ENCODE measurements at regions not wholly inside any gene's neighbourhood (a gene's known extent, or its start where the extent isn't known, plus 50 kb on each side); places are given as distances from the start of the nearest gene placed in this dataset.

GRCh38 chrX:39602195-39602594 is 495.6 kb downstream of the BCOR start:
- Histone ChIP-seq H3K4me1 (ENCODE audit: control insufficient read depth, insufficient read depth, low read length, poor library complexity, severe bottlenecking) (no peaks in the 10 kb centered on the region), H3K36me3 (ENCODE audit: control insufficient read depth, insufficient read depth, low read length) (no peaks in the 10 kb centered on the region), H3K4me3 (ENCODE audit: insufficient read depth, low read depth, low read length, poor library complexity, severe bottlenecking) (no peak overlapping the region), H3K9me3 (ENCODE audit: control insufficient read depth, low read length) (no peaks in the 10 kb centered on the region), H3K27me3 (replicated peaks; ENCODE audit: control insufficient read depth, insufficient read depth, low read length, poor library complexity, severe bottlenecking) (no peaks in the 10 kb centered on the region), H3K27ac (ENCODE audit: insufficient read depth, low read length, poor library complexity, severe bottlenecking) (no peak overlapping the region)
- no peak for DNase-seq

GRCh38 chrX:39603230-39603629 is 494.5 kb downstream of the BCOR start:
- no peak overlapping the region for H3K4me3 ChIP-seq (ENCODE audit: insufficient read depth, low read depth, low read length, poor library complexity, severe bottlenecking)
- no peak overlapping the region for H3K27ac ChIP-seq (ENCODE audit: insufficient read depth, low read length, poor library complexity, severe bottlenecking)
- DNase-seq, result no peak
- H3K9me3 ChIP-seq (ENCODE audit: control insufficient read depth, low read length), result no peaks in the 10 kb centered on the region
- H3K27me3 ChIP-seq (replicated peaks; ENCODE audit: control insufficient read depth, insufficient read depth, low read length, poor library complexity, severe bottlenecking), result no peaks in the 10 kb centered on the region
- H3K4me1 ChIP-seq (ENCODE audit: control insufficient read depth, insufficient read depth, low read length, poor library complexity, severe bottlenecking), result no peaks in the 10 kb centered on the region
- no peaks in the 10 kb centered on the region for H3K36me3 ChIP-seq (ENCODE audit: control insufficient read depth, insufficient read depth, low read length)

GRCh38 chrX:39605183-39605582 is 492.6 kb downstream of the BCOR start:
- Histone ChIP-seq H3K36me3 (ENCODE audit: control insufficient read depth, insufficient read depth, low read length) (no peaks in the 10 kb centered on the region), H3K27ac (ENCODE audit: insufficient read depth, low read length, poor library complexity, severe bottlenecking) (no peak overlapping the region), H3K4me3 (ENCODE audit: insufficient read depth, low read depth, low read length, poor library complexity, severe bottlenecking) (no peak overlapping the region), H3K4me1 (ENCODE audit: control insufficient read depth, insufficient read depth, low read length, poor library complexity, severe bottlenecking) (no peaks in the 10 kb centered on the region), H3K27me3 (replicated peaks; ENCODE audit: control insufficient read depth, insufficient read depth, low read length, poor library complexity, severe bottlenecking) (no peaks in the 10 kb centered on the region), H3K9me3 (ENCODE audit: control insufficient read depth, low read length) (no peaks in the 10 kb centered on the region)
- DNase-seq, result no peak

- no peak overlapping the region for H3K27ac ChIP-seq (ENCODE audit: insufficient read depth, low read length, poor library complexity, severe bottlenecking)
- H3K36me3 ChIP-seq (ENCODE audit: control insufficient read depth, insufficient read depth, low read length), result no peaks in the 10 kb centered on the region
- no peak overlapping the region for H3K4me3 ChIP-seq (ENCODE audit: insufficient read depth, low read depth, low read length, poor library complexity, severe bottlenecking)
- H3K4me1 ChIP-seq (ENCODE audit: control insufficient read depth, insufficient read depth, low read length, poor library complexity, severe bottlenecking), result no peaks in the 10 kb centered on the region
- H3K9me3 ChIP-seq (ENCODE audit: control insufficient read depth, low read length), result no peaks in the 10 kb centered on the region
- H3K27me3 ChIP-seq (replicated peaks; ENCODE audit: control insufficient read depth, insufficient read depth, low read length, poor library complexity, severe bottlenecking), result no peaks in the 10 kb centered on the region
- no peak for DNase-seq
These were observed 491.9 kb downstream of the BCOR start for GRCh38 chrX:39605866-39606265.

GRCh38 chrX:39609941-39610340 is 487.8 kb downstream of the BCOR start:
- Histone ChIP-seq H3K4me1 (ENCODE audit: control insufficient read depth, insufficient read depth, low read length, poor library complexity, severe bottlenecking) (peaks cover 3% of the 10 kb centered on the region), H3K4me3 (ENCODE audit: insufficient read depth, low read depth, low read length, poor library complexity, severe bottlenecking) (no peak overlapping the region), H3K36me3 (ENCODE audit: control insufficient read depth, insufficient read depth, low read length) (no peaks in the 10 kb centered on the region), H3K27me3 (replicated peaks; ENCODE audit: control insufficient read depth, insufficient read depth, low read length, poor library complexity, severe bottlenecking) (no peaks in the 10 kb centered on the region), H3K9me3 (ENCODE audit: control insufficient read depth, low read length) (no peaks in the 10 kb centered on the region), H3K27ac (ENCODE audit: insufficient read depth, low read length, poor library complexity, severe bottlenecking) (no peak overlapping the region)
- DNase-seq, result no peak

GRCh38 chrX:39611468-39611867 is 486.3 kb downstream of the BCOR start:
- no peaks in the 10 kb centered on the region for H3K27me3 ChIP-seq (replicated peaks; ENCODE audit: control insufficient read depth, insufficient read depth, low read length, poor library complexity, severe bottlenecking)
- DNase-seq, result no peak
- H3K4me1 ChIP-seq (ENCODE audit: control insufficient read depth, insufficient read depth, low read length, poor library complexity, severe bottlenecking), result peaks cover 3% of the 10 kb centered on the region
- H3K4me3 ChIP-seq (ENCODE audit: insufficient read depth, low read depth, low read length, poor library complexity, severe bottlenecking), result no peak overlapping the region
- no peaks in the 10 kb centered on the region for H3K36me3 ChIP-seq (ENCODE audit: control insufficient read depth, insufficient read depth, low read length)
- no peak overlapping the region for H3K27ac ChIP-seq (ENCODE audit: insufficient read depth, low read length, poor library complexity, severe bottlenecking)
- H3K9me3 ChIP-seq (ENCODE audit: control insufficient read depth, low read length), result no peaks in the 10 kb centered on the region

GRCh38 chrX:39613482-39613995 is 484.2 kb downstream of the BCOR start:
- peak overlapping the region; percentile 54 for H3K4me3 ChIP-seq (ENCODE audit: insufficient read depth, low read depth, low read length, poor library complexity, severe bottlenecking)
- H3K36me3 ChIP-seq (ENCODE audit: control insufficient read depth, insufficient read depth, low read length), result no peaks in the 10 kb centered on the region
- no peaks in the 10 kb centered on the region for H3K9me3 ChIP-seq (ENCODE audit: control insufficient read depth, low read length)
- H3K27ac ChIP-seq (ENCODE audit: insufficient read depth, low read length, poor library complexity, severe bottlenecking), result no peak overlapping the region
- peaks cover 3% of the 10 kb centered on the region for H3K4me1 ChIP-seq (ENCODE audit: control insufficient read depth, insufficient read depth, low read length, poor library complexity, severe bottlenecking)
- no peak for DNase-seq
- H3K27me3 ChIP-seq (replicated peaks; ENCODE audit: control insufficient read depth, insufficient read depth, low read length, poor library complexity, severe bottlenecking), result no peaks in the 10 kb centered on the region

- Histone ChIP-seq H3K27me3 (replicated peaks; ENCODE audit: control insufficient read depth, insufficient read depth, low read length, poor library complexity, severe bottlenecking) (no peaks in the 10 kb centered on the region), H3K4me1 (ENCODE audit: control insufficient read depth, insufficient read depth, low read length, poor library complexity, severe bottlenecking) (peaks cover 3% of the 10 kb centered on the region)
These were observed 483.6 kb downstream of the BCOR start for GRCh38 chrX:39613997-39614679.

GRCh38 chrX:39614680-39614998 is 483.1 kb downstream of the BCOR start:
- no peak for DNase-seq
- H3K4me3 ChIP-seq (ENCODE audit: insufficient read depth, low read depth, low read length, poor library complexity, severe bottlenecking), result peak overlapping the region; percentile 54
- no peaks in the 10 kb centered on the region for H3K27me3 ChIP-seq (replicated peaks; ENCODE audit: control insufficient read depth, insufficient read depth, low read length, poor library complexity, severe bottlenecking)
- H3K36me3 ChIP-seq (ENCODE audit: control insufficient read depth, insufficient read depth, low read length), result no peaks in the 10 kb centered on the region
- peaks cover 3% of the 10 kb centered on the region for H3K4me1 ChIP-seq (ENCODE audit: control insufficient read depth, insufficient read depth, low read length, poor library complexity, severe bottlenecking)
- H3K27ac ChIP-seq (ENCODE audit: insufficient read depth, low read length, poor library complexity, severe bottlenecking), result no peak overlapping the region
- no peaks in the 10 kb centered on the region for H3K9me3 ChIP-seq (ENCODE audit: control insufficient read depth, low read length)

More at GRCh38 chrX:39613997-39614679, 483.6 kb downstream of the BCOR start:
- H3K36me3 ChIP-seq (ENCODE audit: control insufficient read depth, insufficient read depth, low read length), result no peaks in the 10 kb centered on the region
- peak overlapping the region; percentile 54 for H3K4me3 ChIP-seq (ENCODE audit: insufficient read depth, low read depth, low read length, poor library complexity, severe bottlenecking)
- H3K27ac ChIP-seq (ENCODE audit: insufficient read depth, low read length, poor library complexity, severe bottlenecking), result no peak overlapping the region
- no peaks in the 10 kb centered on the region for H3K9me3 ChIP-seq (ENCODE audit: control insufficient read depth, low read length)
- no peak for DNase-seq

GRCh38 chrX:39616098-39616729 is 481.5 kb downstream of the BCOR start:
- H3K4me1 ChIP-seq (ENCODE audit: control insufficient read depth, insufficient read depth, low read length, poor library complexity, severe bottlenecking), result peaks cover 3% of the 10 kb centered on the region
- H3K4me3 ChIP-seq (ENCODE audit: insufficient read depth, low read depth, low read length, poor library complexity, severe bottlenecking), result no peak overlapping the region
- no peak for DNase-seq

More at GRCh38 chrX:39616098-39616729, 481.5 kb downstream of the BCOR start:
- Histone ChIP-seq H3K27ac (ENCODE audit: insufficient read depth, low read length, poor library complexity, severe bottlenecking) (no peak overlapping the region), H3K27me3 (replicated peaks; ENCODE audit: control insufficient read depth, insufficient read depth, low read length, poor library complexity, severe bottlenecking) (no peaks in the 10 kb centered on the region), H3K9me3 (ENCODE audit: control insufficient read depth, low read length) (no peaks in the 10 kb centered on the region), H3K36me3 (ENCODE audit: control insufficient read depth, insufficient read depth, low read length) (no peaks in the 10 kb centered on the region)
